GM12873 (cell line): ENCODE measurements at regions not wholly inside any gene's neighbourhood (a gene's known extent, or its start where the extent isn't known, plus 50 kb on each side); places are given as distances from the start of the nearest gene placed in this dataset.

Experiments
- CTCF ChIP-seq: IDR thresholded peaks from 2 replicates; pipeline ENCODE4 v1.5.1; 2012; ENCODE audit warnings: low read depth, mild to moderate bottlenecking, moderate library complexity, low read length, control low read depth; ENCODE audit not compliant: insufficient read depth; ENCODE audit errors: missing control alignments

GRCh38 chr10:28902215-28902614, 224.9 kb downstream of the BAMBI start:
- TF ChIP-seq CTCF, result no peak

DNA sequence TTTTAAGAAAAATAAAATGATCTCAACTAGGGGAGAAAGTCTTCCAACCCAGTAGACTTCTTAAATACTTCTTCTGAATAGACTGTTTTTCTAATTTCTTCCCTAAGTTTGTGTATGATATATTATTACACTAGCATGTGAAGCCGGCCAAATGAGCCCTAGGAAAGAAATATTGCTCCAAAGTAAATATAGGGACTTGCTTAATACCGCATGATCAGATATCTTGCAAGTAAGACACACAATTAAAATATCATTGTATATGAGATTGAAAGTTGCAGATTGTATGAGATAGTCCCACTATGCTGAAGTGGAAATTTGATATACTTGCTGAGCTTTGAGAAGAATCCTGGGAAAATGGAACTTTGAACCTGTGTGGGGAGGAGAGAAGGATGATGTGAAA, 225.7 kb downstream of the BAMBI start:
- TF ChIP-seq CTCF, result no peak

DNA sequence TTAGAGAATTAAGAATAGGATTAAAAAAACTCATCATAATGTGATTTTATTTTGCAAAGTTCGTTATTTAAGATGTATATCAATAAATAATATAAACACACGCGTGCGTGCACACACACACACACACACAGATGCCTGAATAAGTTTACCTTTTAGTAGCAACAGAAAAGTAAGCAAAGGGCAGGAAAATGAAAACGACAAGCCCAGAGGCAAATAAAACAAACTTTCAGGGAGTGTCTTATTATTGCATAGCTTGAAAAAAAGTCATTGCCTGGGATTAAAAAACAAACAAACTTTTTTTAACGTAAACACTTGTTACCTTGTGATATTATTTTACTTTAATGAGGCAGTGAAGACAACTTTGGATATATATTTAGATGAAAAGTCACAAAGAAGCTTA, 226.4 kb downstream of the BAMBI start:
- TF ChIP-seq CTCF, result no peak

DNA sequence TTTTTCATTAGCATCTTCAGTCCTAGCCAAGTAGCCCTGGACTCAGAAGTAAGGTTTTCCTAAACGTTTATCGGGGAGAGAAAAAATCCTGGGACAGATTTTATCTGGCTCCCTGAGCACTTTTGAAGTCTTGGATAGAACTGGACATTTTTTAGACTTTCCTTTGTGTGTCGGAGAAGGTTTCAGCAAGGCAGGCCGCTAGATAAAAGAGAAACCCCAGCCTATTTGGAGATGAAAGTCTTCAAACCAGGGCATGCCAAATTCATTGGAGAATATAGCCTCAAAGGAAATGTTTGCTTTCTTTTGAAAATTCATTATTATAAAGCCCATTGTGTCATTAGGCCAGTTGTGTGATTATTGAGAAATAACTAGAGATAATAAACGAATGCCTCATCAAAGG, 228.1 kb downstream of the BAMBI start:
- no peak for TF ChIP-seq CTCF

GRCh38 chr10:28906011-28906411, 228.7 kb downstream of the BAMBI start:
- no peak for TF ChIP-seq CTCF

GRCh38 chr10:28906415-28906814, 229.1 kb downstream of the BAMBI start:
- no peak for TF ChIP-seq CTCF

DNA sequence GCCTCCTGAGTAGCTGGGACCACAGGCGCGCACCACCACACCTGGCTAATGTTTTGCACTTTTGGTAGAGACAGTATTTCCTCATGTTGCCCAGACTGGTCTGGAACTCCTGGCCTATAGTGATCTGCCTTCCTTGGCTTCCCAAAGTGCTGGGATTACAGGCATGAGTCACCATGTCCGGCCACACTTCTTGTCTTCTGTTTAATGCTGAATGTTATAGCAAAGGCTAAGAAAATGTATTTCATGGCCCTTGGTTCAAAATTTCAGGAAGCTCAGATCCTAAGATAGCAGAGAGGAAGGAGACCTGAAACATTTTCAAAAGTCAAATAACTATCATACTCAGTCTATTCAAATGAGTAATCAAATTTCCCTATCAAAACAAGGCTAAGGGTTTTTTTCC, 229.6 kb downstream of the BAMBI start:
- no peak for TF ChIP-seq CTCF

DNA sequence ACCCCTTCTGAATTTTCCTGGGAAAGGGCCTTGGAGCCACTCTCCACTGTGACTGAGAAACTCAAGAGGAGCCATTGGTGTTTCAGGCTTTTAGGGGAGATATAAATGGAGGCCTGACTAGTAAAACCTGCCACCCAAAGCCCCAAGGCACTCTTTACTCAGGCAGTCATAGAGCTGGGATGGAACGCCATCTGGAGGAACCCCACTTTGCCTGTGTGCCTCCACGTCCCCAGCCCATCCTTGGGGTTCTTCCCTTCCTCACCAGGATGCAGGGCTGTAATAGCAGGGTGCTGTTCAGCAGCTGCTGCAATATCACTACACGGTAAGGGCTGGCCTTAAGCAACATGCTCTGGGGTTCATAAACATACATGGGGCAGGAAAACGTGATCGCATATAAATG, 232.6 kb downstream of the BAMBI start:
- no peak for TF ChIP-seq CTCF
